NT2/D1 (cell line): ENCODE measurements at regions not wholly inside any gene's neighbourhood (a gene's known extent, or its start where the extent isn't known, plus 50 kb on each side); places are given as distances from the start of the nearest gene placed in this dataset.
"Not testable (repeated sequence)": the region's sequence is repeated elsewhere in the genome, so short reads cannot be mapped to it uniquely, and the experiment has no call there.

Experiments
- SUZ12 ChIP-seq: IDR thresholded peaks from 2 replicates; pipeline ENCODE4 v1.6.1; 2011; ENCODE audit not compliant: insufficient read length, insufficient read depth; ENCODE audit errors: extremely low read depth
- ZNF274 ChIP-seq: IDR thresholded peaks from 2 replicates; pipeline ENCODE4 v1.6.1; 2011; ENCODE audit warnings: mild to moderate bottlenecking, low read depth, low read length

DNA sequence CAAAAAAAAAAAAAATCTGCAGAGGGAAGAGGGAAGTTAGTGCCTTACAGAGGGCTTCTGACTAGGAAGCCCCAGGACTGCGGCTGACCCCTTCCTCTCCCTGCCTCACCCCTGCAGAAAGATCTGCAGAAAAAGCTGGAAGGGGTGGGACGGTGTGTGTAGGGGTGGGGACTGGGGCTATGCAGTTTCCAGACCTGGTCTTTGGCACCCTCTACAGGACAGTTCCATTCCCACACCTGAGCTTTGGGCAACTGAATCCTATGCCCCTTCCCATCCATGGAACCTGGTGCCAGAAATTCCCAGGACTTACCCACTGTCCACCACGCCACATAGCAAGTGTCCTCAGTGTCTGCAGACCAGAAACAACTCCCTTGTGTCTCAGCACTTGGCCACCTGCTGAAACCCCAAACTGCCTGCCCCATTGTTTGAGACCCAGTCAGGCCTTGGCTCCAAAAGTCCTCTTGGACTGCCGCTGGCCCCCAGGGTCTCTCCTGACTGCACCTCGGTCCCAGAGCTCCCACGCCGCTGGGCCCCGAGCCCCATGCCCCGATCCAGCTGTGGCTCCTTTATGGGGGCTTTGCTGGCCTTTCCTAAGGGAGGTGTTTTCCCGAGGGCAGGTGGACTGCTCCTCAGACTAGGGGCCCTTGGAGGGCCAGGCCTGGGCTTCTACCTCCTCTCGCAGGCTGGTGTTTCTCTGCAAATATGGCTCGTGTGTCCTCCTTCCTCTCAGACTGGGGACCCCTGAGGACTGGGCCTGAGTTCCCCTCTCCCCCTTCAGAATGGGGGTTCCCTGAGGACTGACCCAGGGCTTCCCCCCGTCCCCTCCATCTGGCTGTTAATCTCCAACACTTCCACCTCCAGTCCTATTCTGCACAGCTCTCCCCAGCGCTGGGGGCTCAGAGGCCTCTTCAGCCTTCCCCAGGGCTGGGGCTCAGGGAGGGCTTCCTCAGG is 284.9 kb upstream of the TEKT4 start:
- not testable (repeated sequence) for TF ChIP-seq ZNF274, SUZ12
